ENCODE measurements at regions not wholly inside any gene's neighbourhood (a gene's known extent, or its start where the extent isn't known, plus 50 kb on each side); places are given as distances from the start of the nearest gene placed in this dataset.
"Not testable (repeated sequence)": the region's sequence is repeated elsewhere in the genome, so short reads cannot be mapped to it uniquely, and the experiment has no call there.

DNA sequence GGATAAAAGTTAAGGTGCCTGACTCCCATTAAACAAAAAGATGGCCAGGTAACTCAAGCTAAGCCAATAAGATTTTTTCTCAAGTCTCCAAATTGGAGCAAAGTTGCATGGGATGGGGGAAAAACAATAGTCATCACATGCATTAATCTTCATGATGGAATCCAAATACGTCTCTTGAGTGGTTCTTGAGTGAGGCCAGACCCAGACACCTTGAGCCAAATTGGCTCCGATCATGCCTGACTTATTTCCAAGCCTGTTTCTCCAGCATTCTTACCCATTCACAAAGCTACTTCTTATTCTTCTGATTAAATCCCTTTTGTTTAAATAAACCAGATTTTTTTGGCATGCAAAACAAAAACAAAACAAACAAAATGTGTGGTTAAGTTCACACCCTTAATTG is 420.3 kb upstream of the NRSN1 start:
- no peak for DNase-seq

DNA sequence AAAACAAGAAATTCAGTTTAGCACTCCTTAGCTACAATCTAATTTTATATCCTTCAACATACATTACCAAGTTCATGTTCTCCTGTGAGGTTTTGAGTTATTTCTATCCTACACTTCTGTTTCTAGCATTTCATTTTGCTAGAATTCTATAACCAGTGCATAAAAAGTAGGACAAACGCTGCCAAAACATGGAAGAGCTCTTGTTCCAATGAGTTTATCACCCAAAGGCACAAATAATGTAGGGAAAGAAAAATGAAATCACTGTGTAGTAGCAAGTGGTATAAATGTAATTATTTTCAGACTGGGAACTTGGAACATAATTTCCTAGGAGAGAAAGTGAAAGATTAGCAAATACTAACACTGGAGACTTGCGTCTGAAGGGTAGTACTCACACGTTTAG is 413.3 kb upstream of the NRSN1 start:
- DNase-seq: no peak

DNA sequence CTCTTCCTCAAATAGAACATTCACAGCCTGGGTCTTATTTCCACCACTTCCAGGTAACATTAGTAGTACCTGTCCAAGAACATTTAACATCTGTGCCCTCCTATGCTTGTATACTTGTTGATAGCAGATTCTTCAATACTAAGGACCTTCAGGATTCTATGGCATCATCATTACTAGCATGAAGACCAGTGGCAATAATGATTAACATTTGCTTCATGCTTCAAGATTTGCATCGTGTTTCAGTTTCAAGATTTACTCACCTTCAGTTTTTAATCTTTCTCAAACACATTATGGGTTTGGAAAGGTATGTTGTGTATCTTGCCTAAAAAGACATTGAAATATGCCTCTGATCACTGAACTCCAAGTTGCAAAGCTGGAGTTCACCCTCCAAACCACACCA is 412.8 kb upstream of the NRSN1 start:
- no peak for DNase-seq

DNA sequence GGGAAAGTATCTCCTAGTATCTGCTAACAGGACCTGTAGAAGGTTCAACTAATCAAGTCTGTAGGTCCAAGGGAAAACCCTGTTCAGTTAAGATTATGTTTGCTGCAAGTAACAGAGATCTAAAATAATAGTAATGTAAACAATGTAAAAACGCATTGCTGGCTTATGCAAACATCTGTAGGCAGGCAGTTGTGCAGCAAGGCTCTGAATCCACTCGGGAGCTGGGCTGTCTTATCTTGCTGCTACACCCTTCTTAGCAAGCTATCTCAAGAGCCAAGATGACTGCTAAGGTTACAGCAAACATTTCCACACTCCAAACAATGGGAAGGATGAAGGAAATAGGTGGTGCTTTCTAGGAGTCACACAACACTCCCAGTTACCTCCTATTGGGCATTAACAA is 397.3 kb upstream of the NRSN1 start:
- no peak for DNase-seq

DNA sequence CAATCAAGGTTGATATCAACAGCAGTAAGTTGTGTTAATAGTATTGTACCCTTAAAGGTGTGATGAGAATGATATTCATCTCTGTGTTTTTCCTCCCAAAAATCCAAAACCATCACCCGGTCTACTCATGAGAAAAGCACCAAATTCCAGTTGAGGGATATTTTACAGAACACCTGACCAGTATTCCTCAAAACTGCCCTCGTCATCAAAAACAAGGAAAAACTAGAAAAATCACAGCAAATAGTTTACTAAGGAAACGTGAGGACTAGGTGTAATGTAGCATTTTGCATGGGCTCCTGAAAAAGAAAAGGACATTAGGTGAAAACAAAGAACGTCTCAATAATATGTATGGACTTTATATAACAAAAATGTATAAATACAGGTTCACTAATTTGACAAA is 394.4 kb upstream of the NRSN1 start:
- DNase-seq: no peak

DNA sequence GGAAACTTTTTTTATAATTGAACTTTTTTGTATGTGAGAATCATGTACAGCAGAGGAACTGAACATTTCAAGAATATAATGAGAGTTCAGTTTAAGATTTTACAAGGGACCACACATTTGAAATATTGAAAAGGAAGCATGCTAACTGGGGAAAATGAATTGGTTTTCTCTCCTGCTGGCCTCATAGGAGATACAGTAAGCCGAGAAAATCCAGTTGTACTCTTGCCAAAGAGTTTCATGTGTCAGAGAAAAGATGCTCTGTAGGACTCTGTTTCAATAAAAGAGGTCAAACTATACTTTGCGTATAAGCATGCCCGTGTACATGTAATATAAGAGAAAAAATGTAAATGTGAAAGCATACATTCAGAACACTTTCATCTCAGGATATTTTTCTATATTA is 393.5 kb upstream of the NRSN1 start:
- DNase-seq: no peak

DNA sequence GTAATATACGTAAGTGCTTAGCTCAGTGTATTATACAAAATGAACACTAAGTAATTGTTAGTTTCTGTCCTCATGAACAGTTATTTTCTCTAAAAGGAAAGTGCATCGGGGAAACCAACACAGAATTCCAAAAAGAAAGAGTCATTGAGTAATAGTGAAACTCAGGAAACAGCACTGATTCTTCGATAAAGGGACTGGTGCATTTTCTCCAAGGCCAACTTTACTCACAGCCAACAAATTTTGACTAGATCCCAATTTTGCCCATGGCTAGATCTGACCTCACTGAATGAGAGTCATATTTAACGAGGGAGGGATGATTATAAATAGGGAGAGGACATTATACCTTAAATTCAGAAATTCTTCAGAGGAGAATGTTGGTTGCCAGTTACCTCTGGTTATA is 390.9 kb upstream of the NRSN1 start:
- no peak for DNase-seq

DNA sequence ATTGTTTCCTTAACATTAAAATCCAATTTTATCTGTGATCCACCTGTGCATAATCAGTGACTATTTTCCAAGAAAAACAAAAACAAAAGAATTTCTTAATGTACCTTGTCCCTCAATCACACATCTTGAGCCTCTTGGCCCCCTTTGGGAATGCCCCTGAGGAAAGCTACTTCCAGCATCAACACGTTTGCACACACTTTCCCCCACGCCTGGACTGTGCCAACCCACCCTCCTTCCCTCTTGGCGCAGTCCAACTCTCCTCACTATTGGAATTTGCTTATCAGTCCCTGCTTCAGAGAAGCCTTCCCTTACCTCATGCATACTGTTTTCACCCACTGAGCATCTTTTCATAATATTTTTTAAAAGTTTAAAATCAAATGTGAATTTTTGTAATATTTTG is 389.4 kb upstream of the NRSN1 start:
- DNase-seq: no peak

DNA sequence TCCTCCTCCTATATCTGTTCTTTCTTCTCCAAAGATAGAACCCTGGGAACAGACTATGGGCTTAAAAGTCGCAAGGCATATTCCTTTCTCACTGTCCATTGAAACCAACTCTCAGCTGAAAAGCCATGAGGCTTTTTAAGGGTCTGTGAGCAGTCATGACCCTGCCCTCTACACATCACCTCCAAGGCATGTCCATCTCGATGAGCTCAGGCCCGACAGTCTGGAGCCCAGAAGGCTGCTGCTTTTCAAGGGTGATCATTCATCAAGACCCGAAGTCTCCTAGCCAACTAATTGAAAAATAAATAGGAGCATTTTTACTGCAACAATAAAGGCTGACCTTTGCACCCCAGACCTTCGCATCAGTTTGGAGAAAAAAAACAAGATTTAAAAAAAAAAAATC is 378.8 kb upstream of the NRSN1 start:
- no peak for DNase-seq

DNA sequence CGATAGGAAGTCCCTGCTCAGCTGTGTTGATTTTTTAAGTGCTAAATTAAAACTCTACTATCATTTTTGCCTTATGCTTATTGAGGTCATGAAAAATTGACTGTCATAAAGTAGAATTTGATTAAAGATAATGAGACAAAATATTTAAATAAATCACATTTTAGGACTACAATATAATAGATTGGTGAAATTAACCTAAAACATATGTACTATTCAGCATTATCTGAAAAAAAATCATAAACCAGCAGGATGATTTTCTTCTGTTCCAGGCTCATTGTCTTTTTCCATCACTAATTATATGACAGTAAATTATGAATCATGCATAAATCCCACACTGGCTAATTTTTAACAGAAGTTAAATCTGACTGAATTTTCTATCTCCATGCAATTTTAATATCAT is 373.6 kb upstream of the NRSN1 start:
- no peak for DNase-seq

DNA sequence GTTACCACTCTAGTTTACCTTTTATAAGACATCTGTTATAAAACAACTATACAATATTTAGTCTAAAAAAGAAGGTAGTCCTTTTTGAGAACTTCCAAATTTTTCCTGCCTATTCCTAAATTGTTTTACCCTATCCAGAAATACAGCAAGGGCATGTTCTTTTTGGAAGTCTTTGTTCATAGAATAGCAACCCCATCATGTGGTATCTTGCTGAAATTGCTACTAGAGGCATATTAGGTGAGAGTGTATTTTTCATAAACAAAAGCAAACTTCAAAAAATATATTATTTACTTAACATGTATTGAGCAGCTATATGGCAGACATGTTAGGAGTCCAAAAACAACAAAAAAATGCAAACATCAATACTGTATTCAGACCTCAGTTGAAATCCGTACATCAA is 371.8 kb upstream of the NRSN1 start:
- DNase-seq: no peak

DNA sequence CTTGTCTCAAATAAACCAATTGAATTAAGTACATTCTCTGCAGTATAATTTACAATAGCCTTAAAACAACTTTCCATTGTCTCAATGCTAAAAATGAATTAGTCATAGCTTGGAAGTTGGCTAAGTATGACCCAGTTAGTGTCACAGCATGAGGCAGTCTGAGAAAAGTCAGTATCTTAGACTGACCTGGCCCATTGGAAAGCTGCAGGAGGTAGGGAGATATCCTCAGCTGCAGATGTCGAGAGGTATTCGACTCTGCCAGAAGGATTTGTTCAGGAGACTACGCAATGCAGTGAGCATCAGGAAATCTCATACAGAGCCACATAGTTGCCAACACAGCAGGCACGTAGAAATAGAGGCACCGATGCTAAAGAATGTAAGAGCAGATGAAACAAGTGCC is 350.9 kb upstream of the NRSN1 start:
- no peak for DNase-seq

DNA sequence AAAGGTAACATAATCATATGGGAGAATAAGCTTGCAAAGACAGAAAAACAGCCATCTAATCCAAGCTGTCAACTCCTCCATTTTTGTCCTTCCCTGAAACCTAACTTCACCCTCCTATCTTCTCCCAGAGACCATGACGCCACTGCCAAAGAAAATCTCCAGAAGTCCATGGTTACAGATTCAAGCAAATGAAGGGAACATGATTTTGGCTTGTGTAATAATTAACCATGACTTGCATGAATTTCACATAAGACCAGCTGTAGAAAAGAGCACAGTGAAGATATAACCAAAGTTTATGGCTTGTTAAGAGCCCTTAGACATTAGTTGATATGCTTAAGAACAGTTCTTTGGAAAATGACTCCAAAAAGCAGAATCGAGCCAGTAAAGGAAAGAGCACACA is 342.1 kb upstream of the NRSN1 start:
- DNase-seq: no peak

DNA sequence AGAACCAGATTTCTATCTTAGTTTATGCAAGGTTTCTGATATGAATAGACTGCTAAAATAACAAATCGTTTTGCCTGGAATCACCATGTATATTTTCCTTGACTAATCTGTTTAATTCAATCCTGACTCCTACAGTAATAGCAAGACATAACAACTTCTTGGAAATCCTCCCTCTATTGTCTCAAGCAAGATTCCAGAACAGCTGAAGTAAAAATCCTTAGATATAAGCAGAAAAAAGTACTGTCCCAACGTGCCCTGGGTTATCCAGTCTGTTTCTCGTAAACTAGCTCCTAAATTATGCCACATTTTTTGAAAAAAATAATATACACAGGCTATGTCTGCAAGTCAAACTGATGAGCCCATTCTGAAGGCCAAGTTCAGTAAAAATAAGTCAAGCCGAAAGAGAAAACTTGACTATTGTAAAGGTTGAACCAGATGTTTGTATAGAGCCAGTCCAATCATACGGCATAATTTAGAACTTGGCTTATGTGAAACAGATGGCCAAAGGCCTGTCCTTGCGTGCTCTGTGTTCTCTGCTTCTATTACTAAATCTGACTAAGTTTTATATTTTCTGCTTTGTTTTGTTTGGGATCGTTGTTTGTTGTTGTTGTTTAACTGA is 341.6 kb upstream of the NRSN1 start:
- DNase-seq: no peak

DNA sequence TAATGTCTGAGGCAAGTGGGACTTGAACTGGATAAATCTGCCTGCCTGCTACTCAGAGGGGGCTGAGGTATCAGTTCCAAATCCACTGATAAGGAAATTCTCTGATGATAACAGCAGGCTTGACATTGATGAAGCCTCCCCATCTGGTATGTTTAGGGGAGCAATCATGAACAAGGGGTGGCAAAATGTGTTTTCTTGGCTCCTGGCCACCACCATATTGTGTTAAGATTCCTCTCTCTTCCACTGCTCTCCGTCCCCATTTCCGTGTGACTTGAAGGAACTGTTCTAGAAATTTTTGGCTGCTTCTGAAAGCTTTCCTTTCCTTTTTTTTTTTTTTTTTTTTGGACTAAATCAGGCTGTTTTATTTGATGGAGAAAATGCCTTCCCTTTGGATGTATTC is 335.3 kb upstream of the NRSN1 start:
- DNase-seq: no peak

DNA sequence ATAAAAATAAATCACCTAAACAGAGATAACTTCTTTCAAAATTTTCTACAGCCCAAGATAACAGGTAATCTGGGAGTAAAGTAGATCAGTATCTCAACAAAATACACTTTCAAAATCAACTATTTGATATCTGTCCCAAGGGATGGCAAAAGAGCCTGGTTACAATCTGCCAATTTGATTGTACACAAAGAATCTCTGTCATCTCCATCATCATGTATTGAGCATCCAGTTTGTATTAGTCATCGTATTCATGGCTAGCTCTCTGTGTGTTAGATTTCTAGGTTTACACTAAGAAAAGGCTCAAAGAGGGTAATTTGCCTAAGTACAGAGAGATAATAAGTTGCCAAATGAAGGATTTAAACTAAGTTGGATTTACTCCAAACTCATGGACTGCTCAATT is 329.0 kb upstream of the NRSN1 start:
- no peak for DNase-seq

DNA sequence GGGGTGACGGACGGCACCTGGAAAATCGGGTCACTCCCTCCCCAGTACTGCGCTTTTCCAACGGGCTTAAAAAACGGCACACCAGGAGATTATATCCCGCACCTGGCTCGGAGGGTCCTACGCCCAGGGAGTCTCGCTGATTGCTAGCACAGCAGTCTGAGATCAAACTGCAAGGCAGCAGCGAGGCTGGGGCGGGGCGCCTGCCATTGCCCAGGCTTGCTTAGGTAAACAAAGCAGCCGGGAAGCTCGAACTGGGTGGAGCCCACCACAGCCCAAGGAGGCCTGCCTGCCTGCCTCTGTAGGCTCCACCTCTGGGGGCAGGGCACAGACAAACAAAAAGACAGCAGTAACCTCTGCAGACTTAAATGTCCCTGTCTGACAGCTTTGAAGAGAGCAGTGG is 321.7 kb upstream of the NRSN1 start:
- not testable (repeated sequence) for DNase-seq

DNA sequence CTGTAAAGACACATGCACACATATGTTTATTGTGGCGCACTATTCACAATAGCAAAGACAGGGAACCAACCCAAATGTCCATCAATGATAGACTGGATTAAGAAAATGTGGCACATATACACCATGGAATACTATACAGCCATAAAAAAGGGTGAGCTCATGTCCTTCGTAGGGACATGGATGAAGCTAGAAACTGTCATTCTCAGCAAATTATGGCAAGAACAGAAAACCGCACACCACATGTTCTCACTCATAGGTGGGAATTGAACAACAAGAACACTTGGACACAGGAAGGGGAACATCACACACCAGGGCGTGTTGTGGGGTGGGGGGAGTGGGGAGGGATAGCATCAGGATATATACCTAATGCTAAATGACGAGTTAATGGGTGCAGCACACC is 304.9 kb upstream of the NRSN1 start:
- not testable (repeated sequence) for DNase-seq

DNA sequence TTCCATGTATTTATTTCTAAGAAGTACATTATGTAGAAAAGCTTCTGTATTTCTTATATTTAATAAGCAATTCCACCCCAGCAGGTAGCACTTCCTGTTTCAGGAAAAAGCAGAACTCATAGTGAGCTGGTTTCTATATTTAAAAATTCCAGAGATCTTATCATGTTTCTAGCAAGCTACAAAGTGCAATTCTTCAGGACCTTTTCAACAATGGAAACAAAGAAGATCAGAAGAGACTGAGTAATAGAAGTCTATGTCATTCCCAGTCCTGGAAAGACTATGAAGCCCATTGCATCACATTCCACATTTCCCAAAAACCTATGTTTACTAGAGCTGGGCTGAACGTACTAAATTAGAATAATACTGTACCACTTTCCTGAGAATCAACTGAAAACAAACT is 302.6 kb upstream of the NRSN1 start:
- DNase-seq: no peak

DNA sequence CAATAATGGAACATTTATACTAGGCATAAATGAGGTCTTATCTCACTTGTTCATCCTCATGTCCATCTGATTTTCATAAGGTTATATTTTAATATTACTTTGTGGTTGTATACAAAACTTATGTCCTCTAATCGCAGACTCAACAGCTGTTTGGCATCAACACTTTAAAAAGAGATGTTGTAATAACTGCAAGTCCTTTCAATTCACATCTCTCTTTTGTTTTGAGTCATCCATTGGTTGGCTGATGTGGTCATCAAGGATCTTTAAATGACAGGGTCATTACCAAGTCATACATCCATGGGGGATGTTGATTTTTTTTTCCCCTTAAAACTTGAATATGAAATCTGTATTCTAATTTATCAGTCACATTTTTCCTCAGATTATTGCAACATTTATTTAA is 299.4 kb upstream of the NRSN1 start:
- no peak for DNase-seq

DNA sequence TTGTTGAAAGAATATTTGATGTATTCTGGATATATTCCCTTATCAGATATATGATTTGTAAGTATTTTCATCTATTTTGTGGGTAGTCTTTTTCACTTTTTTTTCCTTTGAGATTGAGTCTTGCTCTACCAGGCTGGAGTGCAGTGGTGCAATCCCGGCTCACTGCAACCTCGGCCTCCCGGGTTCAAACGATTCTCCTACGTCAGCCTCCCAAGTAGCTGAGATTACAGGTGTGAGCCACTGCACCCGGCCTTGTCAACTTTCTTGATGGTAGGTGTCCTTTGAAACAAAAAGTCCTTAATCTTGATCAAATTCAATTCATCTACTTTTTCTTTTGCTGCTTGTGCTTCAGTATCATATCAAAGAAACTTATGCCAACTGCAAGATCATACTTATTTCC is 297.2 kb upstream of the NRSN1 start:
- no peak for DNase-seq

DNA sequence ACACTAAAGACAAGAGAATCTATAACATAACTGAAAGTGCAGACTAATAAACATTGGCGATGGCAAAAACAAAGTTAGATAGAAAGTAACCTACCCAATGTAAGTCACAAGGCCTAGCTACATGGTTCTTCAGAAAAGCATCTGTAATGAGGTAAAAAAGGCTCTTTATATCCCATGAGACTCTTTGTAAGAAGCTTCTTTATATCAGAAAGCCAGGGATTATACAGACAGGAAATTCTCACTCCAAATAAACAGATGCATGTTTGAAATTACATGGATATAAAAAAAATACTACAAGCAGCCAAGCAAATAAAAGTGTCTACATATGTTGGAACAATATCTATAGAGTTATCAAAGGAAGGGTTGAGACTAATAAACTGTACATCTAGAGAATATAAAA is 284.9 kb upstream of the NRSN1 start:
- DNase-seq: no peak

DNA sequence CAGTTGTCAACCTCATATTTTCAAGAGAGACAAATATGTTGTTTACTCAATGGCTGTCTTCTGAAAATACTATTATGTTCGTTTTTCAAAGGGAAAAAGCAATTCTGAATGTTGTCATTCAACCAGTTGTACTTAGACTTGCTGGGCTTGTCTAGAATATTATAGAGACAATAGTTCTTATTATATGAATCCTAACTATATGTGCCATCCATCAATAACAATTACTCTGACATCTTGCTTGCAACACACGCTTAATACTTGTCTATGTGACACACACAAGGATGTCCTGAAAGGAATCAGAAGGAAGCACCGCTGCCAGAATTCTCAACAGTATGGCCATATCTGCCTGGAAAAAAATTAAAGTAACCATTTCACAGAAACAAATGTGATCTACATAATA is 283.3 kb upstream of the NRSN1 start:
- no peak for DNase-seq

DNA sequence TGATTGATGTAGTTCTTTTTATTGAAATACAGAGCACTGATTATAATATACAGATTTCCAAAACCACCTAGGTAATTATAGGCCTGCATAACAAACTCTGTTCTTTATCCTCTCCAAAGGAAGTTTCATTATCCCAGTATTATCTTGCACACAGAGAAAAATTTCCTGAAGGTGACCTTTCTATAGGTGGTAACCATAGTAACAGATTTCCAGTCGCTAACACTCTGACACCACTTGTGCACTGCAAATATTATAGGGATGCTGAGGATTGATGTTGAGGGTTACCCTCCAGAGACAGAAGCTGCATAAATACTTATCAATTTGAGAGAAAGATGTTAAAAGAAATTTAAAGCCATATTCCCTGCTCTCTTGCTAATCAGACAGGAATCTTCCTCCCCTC is 274.5 kb upstream of the NRSN1 start:
- no peak for DNase-seq

DNA sequence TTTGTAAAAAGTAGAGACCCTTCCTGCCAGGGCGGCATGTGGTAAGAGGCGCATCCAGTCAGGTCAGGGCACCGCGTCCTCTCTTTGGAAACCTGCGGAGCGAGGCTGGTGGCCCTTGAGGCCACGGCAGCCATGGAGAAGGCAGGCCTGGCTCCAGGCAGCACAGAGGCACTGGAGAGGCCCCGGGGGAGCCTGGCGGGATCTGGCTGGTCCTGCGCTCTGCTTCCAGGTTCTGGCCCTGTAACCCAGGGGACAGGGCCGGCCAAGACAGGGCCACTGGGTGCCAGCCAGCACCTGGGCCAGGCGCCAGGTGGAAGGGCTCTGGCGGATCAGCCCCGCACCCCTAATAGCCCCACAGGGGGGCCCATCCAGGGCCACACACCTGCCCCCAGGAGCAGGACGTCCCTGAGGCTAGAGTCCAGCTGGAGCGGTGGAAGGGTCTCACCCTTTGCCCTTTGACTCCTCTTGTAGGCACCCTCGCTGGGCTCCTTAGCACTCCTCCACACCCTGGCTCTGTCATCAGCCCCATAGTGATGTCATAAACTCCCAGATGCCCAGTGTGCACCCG is 272.4 kb upstream of the NRSN1 start:
- DNase-seq: not testable (repeated sequence)

DNA sequence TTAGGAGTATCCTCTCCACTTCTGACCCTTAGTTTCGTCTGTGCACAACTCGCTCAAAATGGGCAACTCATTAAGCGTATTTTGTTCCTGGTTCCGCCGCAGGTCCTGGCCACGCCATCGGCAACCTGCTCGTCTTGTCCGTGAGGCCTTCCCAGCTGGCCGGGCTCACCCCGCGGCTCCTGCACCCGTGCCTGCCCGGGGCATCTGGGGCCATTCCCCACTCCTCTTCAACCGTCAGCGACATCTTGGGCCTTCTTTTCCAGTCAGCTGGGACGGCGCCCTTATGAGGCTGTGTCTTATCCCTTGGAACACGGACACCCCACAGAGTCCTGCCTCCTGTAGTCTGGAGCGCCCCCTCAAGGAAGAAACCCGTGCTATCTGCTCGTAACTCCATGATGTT is 271.9 kb upstream of the NRSN1 start:
- DNase-seq: not testable (repeated sequence)

Measured in CD4-positive, alpha-beta T cell treated with Interleukin-21 for 1 hour (primary cell).